ENCODE measurements at regions not wholly inside any gene's neighbourhood (a gene's known extent, or its start where the extent isn't known, plus 50 kb on each side); places are given as distances from the start of the nearest gene placed in this dataset.
A peak's percentile ranks its signal among the peaks of the same experiment; 100 is the strongest.

- Histone ChIP-seq H3K9me3 (ENCODE audit: control insufficient read depth, low read length) (no peaks in the 10 kb centered on the region), H3K14ac (ENCODE audit: low read length in 2 of 2) (no peak overlapping the region), H3K27me3 (ENCODE audit: control insufficient read depth in 1 of 2, insufficient read depth in 1 of 2, low read length in 2 of 2) (peaks cover 0 to 33% of the 10 kb centered on the region in 2 experiments), H3K4me1 (ENCODE audit: control insufficient read depth, insufficient read depth, low read depth, low read length) (peaks cover 17% of the 10 kb centered on the region), H3K23ac (ENCODE audit: low read length in 2 of 2) (no peak overlapping the region), H4K91ac (ENCODE audit: low read length) (no peak overlapping the region), H3K27ac (ENCODE audit: low read length, poor library complexity, severe bottlenecking) (no peak overlapping the region), H2BK12ac (ENCODE audit: low read length in 2 of 2) (no peak overlapping the region), H2AK5ac (ENCODE audit: low read length, severe bottlenecking) (no peak overlapping the region), H2BK15ac (ENCODE audit: low read depth, poor library complexity, severe bottlenecking) (no peak overlapping the region), H4K8ac (ENCODE audit: low read length) (no peak overlapping the region), H3K79me1 (replicated peaks; ENCODE audit: low read length, poor library complexity, severe bottlenecking) (no peaks in the 10 kb centered on the region), H3K36me3 (ENCODE audit: control insufficient read depth in 1 of 2, insufficient read depth in 2 of 2, low read depth in 1 of 2, low read length in 2 of 2) (no peaks in the 10 kb centered on the region), H2AFZ (ENCODE audit: low read depth, low read length) (no peak overlapping the region), H3K9ac (ENCODE audit: low read length) (no peak overlapping the region), H3K18ac (ENCODE audit: low read depth in 1 of 2, low read length in 2 of 2) (no peak overlapping the region), H2BK120ac (ENCODE audit: low read depth, low read length) (no peak overlapping the region), H3K4me3 (ENCODE audit: insufficient read depth in 1 of 2, low read depth in 1 of 2, low read length in 2 of 2) (no peak overlapping the region), H3K4ac (ENCODE audit: low read depth in 1 of 2, low read length in 2 of 2) (no peak overlapping the region), H2BK5ac (ENCODE audit: low read depth, low read length, poor library complexity, severe bottlenecking) (no peak overlapping the region), H3K4me2 (ENCODE audit: low read length, poor library complexity, severe bottlenecking) (no peak overlapping the region)
- DNase-seq: no peak
- no CpG with 5 or more reads among the region's 4 CpGs for WGBS
Measured at GRCh38 chrX:39894683-39895082, 203.1 kb downstream of the BCOR start.

- H3K27me3 ChIP-seq (ENCODE audit: control insufficient read depth in 1 of 2, insufficient read depth in 1 of 2, low read length in 2 of 2): peaks cover 0 to 32% of the 10 kb centered on the region in 2 experiments
- no peak overlapping the region for H2BK120ac ChIP-seq (ENCODE audit: low read depth, low read length)
- H4K91ac ChIP-seq (ENCODE audit: low read length): no peak overlapping the region
- H2BK15ac ChIP-seq (ENCODE audit: low read depth, poor library complexity, severe bottlenecking): peak overlapping the region; percentile 13
- H3K36me3 ChIP-seq (ENCODE audit: control insufficient read depth in 1 of 2, insufficient read depth in 2 of 2, low read depth in 1 of 2, low read length in 2 of 2): no peaks in the 10 kb centered on the region
- H3K4me3 ChIP-seq (ENCODE audit: insufficient read depth in 1 of 2, low read depth in 1 of 2, low read length in 2 of 2): no peak overlapping the region
- H3K9ac ChIP-seq (ENCODE audit: low read length): no peak overlapping the region
- no peak for DNase-seq
- no peak overlapping the region for H3K27ac ChIP-seq (ENCODE audit: low read length, poor library complexity, severe bottlenecking)
- H3K4me2 ChIP-seq (ENCODE audit: low read length, poor library complexity, severe bottlenecking): no peak overlapping the region
- no peaks in the 10 kb centered on the region for H3K9me3 ChIP-seq (ENCODE audit: control insufficient read depth, low read length)
- H4K8ac ChIP-seq (ENCODE audit: low read length): no peak overlapping the region
- 93% methylated on average over 13 of the region's 18 CpGs for whole genome bisulfite sequencing
- no peak overlapping the region for H3K23ac ChIP-seq (ENCODE audit: low read length in 2 of 2)
- no peak overlapping the region for H2BK5ac ChIP-seq (ENCODE audit: low read depth, low read length, poor library complexity, severe bottlenecking)
- peak overlapping the region in 1 of 2 experiments; percentile 21 for H3K18ac ChIP-seq (ENCODE audit: low read depth in 1 of 2, low read length in 2 of 2)
- H3K4ac ChIP-seq (ENCODE audit: low read depth in 1 of 2, low read length in 2 of 2): no peak overlapping the region
- peak overlapping the region in 1 of 2 experiments; percentile 54 for H2BK12ac ChIP-seq (ENCODE audit: low read length in 2 of 2)
- H3K79me1 ChIP-seq (replicated peaks; ENCODE audit: low read length, poor library complexity, severe bottlenecking): no peaks in the 10 kb centered on the region
- no peak overlapping the region for H3K14ac ChIP-seq (ENCODE audit: low read length in 2 of 2)
- no peak overlapping the region for H2AK5ac ChIP-seq (ENCODE audit: low read length, severe bottlenecking)
- peaks cover 20% of the 10 kb centered on the region for H3K4me1 ChIP-seq (ENCODE audit: control insufficient read depth, insufficient read depth, low read depth, low read length)
- no peak overlapping the region for H2AFZ ChIP-seq (ENCODE audit: low read depth, low read length)
Measured at GRCh38 chrX:39895218-39896110, 202.3 kb downstream of the BCOR start.

- 33% methylated on average over 20 of the region's 20 CpGs for WGBS
- Histone ChIP-seq H3K9me3 (ENCODE audit: control insufficient read depth, low read length) (no peaks in the 10 kb centered on the region), H3K4me2 (ENCODE audit: low read length, poor library complexity, severe bottlenecking) (peak overlapping the region; percentile 21), H2BK5ac (ENCODE audit: low read depth, low read length, poor library complexity, severe bottlenecking) (no peak overlapping the region), H3K9ac (ENCODE audit: low read length) (no peak overlapping the region), H3K18ac (ENCODE audit: low read depth in 1 of 2, low read length in 2 of 2) (peak overlapping the region; percentile 26 to 62), H2BK15ac (ENCODE audit: low read depth, poor library complexity, severe bottlenecking) (no peak overlapping the region), H3K14ac (ENCODE audit: low read length in 2 of 2) (no peak overlapping the region), H2BK120ac (ENCODE audit: low read depth, low read length) (peak overlapping the region; percentile 49), H3K79me1 (replicated peaks; ENCODE audit: low read length, poor library complexity, severe bottlenecking) (no peaks in the 10 kb centered on the region), H3K23ac (ENCODE audit: low read length in 2 of 2) (no peak overlapping the region), H3K4me3 (ENCODE audit: insufficient read depth in 1 of 2, low read depth in 1 of 2, low read length in 2 of 2) (no peak overlapping the region), H3K27me3 (ENCODE audit: control insufficient read depth in 1 of 2, insufficient read depth in 1 of 2, low read length in 2 of 2) (peaks cover 0 to 33% of the 10 kb centered on the region in 2 experiments), H2BK12ac (ENCODE audit: low read length in 2 of 2) (peak overlapping the region in 1 of 2 experiments; percentile 52), H2AK5ac (ENCODE audit: low read length, severe bottlenecking) (peak overlapping the region; percentile 92), H3K27ac (ENCODE audit: low read length, poor library complexity, severe bottlenecking) (peak overlapping the region; percentile 77), H3K36me3 (ENCODE audit: control insufficient read depth in 1 of 2, insufficient read depth in 2 of 2, low read depth in 1 of 2, low read length in 2 of 2) (no peaks in the 10 kb centered on the region), H3K4ac (ENCODE audit: low read depth in 1 of 2, low read length in 2 of 2) (peak overlapping the region in 1 of 2 experiments; percentile 41), H3K4me1 (ENCODE audit: control insufficient read depth, insufficient read depth, low read depth, low read length) (peaks cover 28% of the 10 kb centered on the region), H4K8ac (ENCODE audit: low read length) (peak overlapping the region; percentile 45), H4K91ac (ENCODE audit: low read length) (peak overlapping the region; percentile 92), H2AFZ (ENCODE audit: low read depth, low read length) (no peak overlapping the region)
- peak; percentile 68 for DNase-seq
Measured at GRCh38 chrX:39896951-39897740, 200.6 kb downstream of the BCOR start.

GRCh38 chrX:39897741-39898097 lies 200.0 kb downstream of the BCOR start:
- Histone ChIP-seq H2AK5ac (ENCODE audit: low read length, severe bottlenecking) (peak overlapping the region; percentile 35), H4K8ac (ENCODE audit: low read length) (no peak overlapping the region), H3K27me3 (ENCODE audit: control insufficient read depth in 1 of 2, insufficient read depth in 1 of 2, low read length in 2 of 2) (peaks cover 0 to 38% of the 10 kb centered on the region in 2 experiments), H2BK120ac (ENCODE audit: low read depth, low read length) (no peak overlapping the region), H2AFZ (ENCODE audit: low read depth, low read length) (no peak overlapping the region), H3K4me3 (ENCODE audit: insufficient read depth in 1 of 2, low read depth in 1 of 2, low read length in 2 of 2) (no peak overlapping the region), H3K36me3 (ENCODE audit: control insufficient read depth in 1 of 2, insufficient read depth in 2 of 2, low read depth in 1 of 2, low read length in 2 of 2) (no peaks in the 10 kb centered on the region), H2BK15ac (ENCODE audit: low read depth, poor library complexity, severe bottlenecking) (no peak overlapping the region), H3K9ac (ENCODE audit: low read length) (no peak overlapping the region), H3K4me1 (ENCODE audit: control insufficient read depth, insufficient read depth, low read depth, low read length) (peaks cover 28% of the 10 kb centered on the region), H3K9me3 (ENCODE audit: control insufficient read depth, low read length) (no peaks in the 10 kb centered on the region), H2BK5ac (ENCODE audit: low read depth, low read length, poor library complexity, severe bottlenecking) (no peak overlapping the region), H3K14ac (ENCODE audit: low read length in 2 of 2) (no peak overlapping the region), H3K18ac (ENCODE audit: low read depth in 1 of 2, low read length in 2 of 2) (peak overlapping the region in 1 of 2 experiments; percentile 21), H3K79me1 (replicated peaks; ENCODE audit: low read length, poor library complexity, severe bottlenecking) (no peaks in the 10 kb centered on the region), H2BK12ac (ENCODE audit: low read length in 2 of 2) (peak overlapping the region in 1 of 2 experiments; percentile 52), H3K4ac (ENCODE audit: low read depth in 1 of 2, low read length in 2 of 2) (peak overlapping the region in 1 of 2 experiments; percentile 11), H3K27ac (ENCODE audit: low read length, poor library complexity, severe bottlenecking) (peak overlapping the region; percentile 77), H3K4me2 (ENCODE audit: low read length, poor library complexity, severe bottlenecking) (no peak overlapping the region), H4K91ac (ENCODE audit: low read length) (no peak overlapping the region), H3K23ac (ENCODE audit: low read length in 2 of 2) (no peak overlapping the region)
- 58% methylated on average over 4 of the region's 6 CpGs for WGBS
- DNase-seq: no peak
